PC-9 (cell line): ENCODE measurements at regions not wholly inside any gene's neighbourhood (a gene's known extent, or its start where the extent isn't known, plus 50 kb on each side); places are given as distances from the start of the nearest gene placed in this dataset.

Experiments
- BruUV-seq: library from RNA; stranded (reverse); fragments of 400-500 nt; replicated peaks from 2 replicates; lab custom pipeline; 2021; lab: Mats Ljungman, UMichigan
- CTCF ChIA-PET: fragments of 300-600 bp; sonication (Branson Sonifier 250); formaldehyde crosslinking; loops from one replicate; lab custom pipeline; 2022; ENCODE audit warnings: antibody characterized with exemption; lab: Charles Lee
- POLR2A ChIA-PET: fragments of 300-600 bp; sonication (Branson Sonifier 250); formaldehyde crosslinking; loops from one replicate; lab custom pipeline; 2022; ENCODE audit warnings: antibody characterized with exemption; ENCODE audit not compliant: unreplicated experiment; lab: Charles Lee
- DNase-seq, 2 experiments: peaks; one replicate each; pipeline versions ENCODE4 v3.0.0 to v3.0.0-alpha.2; 2015 to 2022; ENCODE audit warnings: mixed read lengths in 1 of 2
- H2AFZ ChIP-seq: fragments of 200-600 bp; sonication (generic); 2 replicates; pipeline ENCODE4 v1.8.1; 2017; ENCODE audit warnings: antibody characterized with exemption
- H3F3A ChIP-seq: fragments of 200-600 bp; sonication (generic); 2 replicates; pipeline ENCODE4 v1.8.1; 2017; ENCODE audit warnings: antibody characterized with exemption, mild to moderate bottlenecking, low read depth; ENCODE audit not compliant: insufficient read depth
- H3K27ac ChIP-seq: fragments of 200-600 bp; sonication (generic); 2 replicates; pipeline ENCODE4 v1.6.1; 2016; ENCODE audit warnings: mixed run types
- H3K27me3 ChIP-seq: fragments of 200-600 bp; sonication (generic); 2 replicates; pipeline ENCODE4 v1.6.1; 2016; ENCODE audit warnings: low read depth, mixed run types; ENCODE audit not compliant: insufficient read depth
- H3K36me3 ChIP-seq: fragments of 200-600 bp; sonication (generic); 2 replicates; pipeline ENCODE4 v1.6.1; 2016; ENCODE audit warnings: low read depth, mixed run types
- H3K4me1 ChIP-seq: fragments of 200-600 bp; sonication (generic); replicated peaks from 2 replicates; pipeline ENCODE4 v1.6.1; 2016; ENCODE audit warnings: mixed run types; ENCODE audit not compliant: insufficient read depth
- H3K4me2 ChIP-seq: fragments of 200-600 bp; sonication (generic); 2 replicates; pipeline ENCODE4 v1.6.1; 2017; ENCODE audit warnings: mixed run types
- H3K4me3 ChIP-seq: fragments of 200-600 bp; sonication (generic); 2 replicates; pipeline ENCODE4 v1.6.1; 2016; ENCODE audit warnings: mixed run types
- H3K79me2 ChIP-seq: fragments of 200-600 bp; sonication (generic); 2 replicates; pipeline ENCODE4 v1.6.1; 2017; ENCODE audit warnings: low read depth, mixed run types
- H3K9me2 ChIP-seq: fragments of 200-600 bp; sonication (generic); 2 replicates; pipeline ENCODE4 v1.8.1; 2017; ENCODE audit warnings: mild to moderate bottlenecking; ENCODE audit not compliant: insufficient read depth
- H3K9me3 ChIP-seq: fragments of 200-600 bp; sonication (generic); 2 replicates; pipeline ENCODE4 v1.8.1; 2016; ENCODE audit warnings: low read depth; ENCODE audit not compliant: insufficient read depth
- H4K20me1 ChIP-seq: fragments of 200-600 bp; sonication (generic); 2 replicates; pipeline ENCODE4 v1.8.1; 2017; ENCODE audit not compliant: insufficient read depth
- CTCF ChIP-seq: fragments of 200-600 bp; sonication (generic); conservative IDR thresholded peaks from 2 replicates; pipeline ENCODE4 v1.6.1; 2017; ENCODE audit warnings: mixed run types, antibody characterized with exemption, mild to moderate bottlenecking, moderate library complexity
- EZH2 ChIP-seq: fragments of 200-600 bp; sonication (generic); IDR thresholded peaks from 2 replicates; pipeline ENCODE4 v1.8.0; 2017; ENCODE audit warnings: antibody characterized with exemption, low read depth
- intact Hi-C: fragments of 100-400 bp; cut with micrococcal nuclease; formaldehyde crosslinking; loops from one replicate; pipeline ENCODE4 v1.10.0; 2022; ENCODE audit not compliant: unreplicated experiment

GRCh38 chr4:167380964-167381363 is 146.7 kb upstream of the SPOCK3 start:
- BruUV-seq = no TSS peak
- TF ChIP-seq CTCF = no peak
- TF ChIP-seq EZH2 = no peak
- Histone ChIP-seq H3K79me2 (no peaks in the 10 kb centered on the region), H3K4me1 (no peaks in the 10 kb centered on the region), H3K4me2 (no peak overlapping the region), H4K20me1 (no peaks in the 10 kb centered on the region), H3F3A (no peaks in the 10 kb centered on the region), H2AFZ (no peak overlapping the region), H3K9me3 (no peaks in the 10 kb centered on the region), H3K27ac (no peak overlapping the region), H3K27me3 (no peaks in the 10 kb centered on the region), H3K4me3 (no peak overlapping the region), H3K36me3 (no peaks in the 10 kb centered on the region), H3K9me2 (no peaks in the 10 kb centered on the region)
- intact Hi-C loops = no loop called here
- DNase-seq = no peak
- ChIA-PET POLR2A (no interaction called here), CTCF (no interaction called here)

- Histone ChIP-seq H3K27ac (no peak overlapping the region), H3K4me3 (no peak overlapping the region), H3F3A (no peaks in the 10 kb centered on the region), H3K9me3 (no peaks in the 10 kb centered on the region), H2AFZ (no peak overlapping the region), H3K4me1 (no peaks in the 10 kb centered on the region), H3K27me3 (no peaks in the 10 kb centered on the region), H4K20me1 (no peaks in the 10 kb centered on the region), H3K79me2 (no peaks in the 10 kb centered on the region), H3K9me2 (no peaks in the 10 kb centered on the region), H3K36me3 (no peaks in the 10 kb centered on the region), H3K4me2 (no peak overlapping the region)
- intact Hi-C loops = no loop called here
- TF ChIP-seq CTCF (no peak), EZH2 (no peak)
- no TSS peak for BruUV-seq
- DNase-seq = no peak
- ChIA-PET CTCF (no interaction called here), POLR2A (no interaction called here)
These were observed 149.0 kb upstream of the SPOCK3 start for GRCh38 chr4:167383291-167383690.

GRCh38 chr4:167397586-167397985 is 163.3 kb upstream of the SPOCK3 start:
- no peaks in the 10 kb centered on the region for H3K27me3 ChIP-seq
- no peak overlapping the region for H3K4me3 ChIP-seq
- no peak overlapping the region for H3K4me2 ChIP-seq
- H4K20me1 ChIP-seq = no peaks in the 10 kb centered on the region
- CTCF ChIA-PET = no interaction called here
- H3K9me2 ChIP-seq = no peaks in the 10 kb centered on the region
- H3K27ac ChIP-seq = no peak overlapping the region
- intact Hi-C loops = no loop called here
- no peaks in the 10 kb centered on the region for H3K9me3 ChIP-seq
- DNase-seq = no peak
- TF ChIP-seq EZH2 (no peak), CTCF (no peak)
- POLR2A ChIA-PET = no interaction called here
- H3K36me3 ChIP-seq = no peaks in the 10 kb centered on the region
- BruUV-seq = no TSS peak
- H3K79me2 ChIP-seq = no peaks in the 10 kb centered on the region
- no peaks in the 10 kb centered on the region for H3K4me1 ChIP-seq
- H2AFZ ChIP-seq = no peak overlapping the region
- no peaks in the 10 kb centered on the region for H3F3A ChIP-seq
